ENCODE measurements at regions not wholly inside any gene's neighbourhood (a gene's known extent, or its start where the extent isn't known, plus 50 kb on each side); places are given as distances from the start of the nearest gene placed in this dataset.
"Not testable (repeated sequence)": the region's sequence is repeated elsewhere in the genome, so short reads cannot be mapped to it uniquely, and the experiment has no call there.

DNA sequence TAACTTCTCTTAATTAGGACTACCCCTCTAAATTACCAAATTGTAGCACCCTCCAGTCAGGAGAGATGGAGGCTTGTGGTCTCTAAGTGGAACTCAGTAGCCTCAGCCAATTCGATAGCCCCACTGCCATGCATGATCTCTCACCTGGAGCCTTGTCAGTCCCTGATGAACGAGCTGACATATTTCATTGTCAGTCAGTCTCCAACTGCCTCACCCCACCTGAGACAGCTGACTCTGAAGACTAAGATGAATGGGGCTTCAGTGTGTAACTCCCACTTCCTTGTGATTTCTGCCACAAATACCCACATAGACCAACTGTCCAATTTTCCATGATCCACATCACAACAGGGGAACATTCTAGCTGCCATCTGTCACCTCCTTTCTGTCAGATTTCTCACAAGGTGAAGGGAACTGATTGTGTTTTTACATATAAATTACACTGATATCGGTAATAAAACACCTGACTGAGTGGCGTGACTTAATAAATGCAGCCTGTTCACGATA is 206.5 kb downstream of the FAM181B start:
- TF ChIP-seq, protein P1, sequence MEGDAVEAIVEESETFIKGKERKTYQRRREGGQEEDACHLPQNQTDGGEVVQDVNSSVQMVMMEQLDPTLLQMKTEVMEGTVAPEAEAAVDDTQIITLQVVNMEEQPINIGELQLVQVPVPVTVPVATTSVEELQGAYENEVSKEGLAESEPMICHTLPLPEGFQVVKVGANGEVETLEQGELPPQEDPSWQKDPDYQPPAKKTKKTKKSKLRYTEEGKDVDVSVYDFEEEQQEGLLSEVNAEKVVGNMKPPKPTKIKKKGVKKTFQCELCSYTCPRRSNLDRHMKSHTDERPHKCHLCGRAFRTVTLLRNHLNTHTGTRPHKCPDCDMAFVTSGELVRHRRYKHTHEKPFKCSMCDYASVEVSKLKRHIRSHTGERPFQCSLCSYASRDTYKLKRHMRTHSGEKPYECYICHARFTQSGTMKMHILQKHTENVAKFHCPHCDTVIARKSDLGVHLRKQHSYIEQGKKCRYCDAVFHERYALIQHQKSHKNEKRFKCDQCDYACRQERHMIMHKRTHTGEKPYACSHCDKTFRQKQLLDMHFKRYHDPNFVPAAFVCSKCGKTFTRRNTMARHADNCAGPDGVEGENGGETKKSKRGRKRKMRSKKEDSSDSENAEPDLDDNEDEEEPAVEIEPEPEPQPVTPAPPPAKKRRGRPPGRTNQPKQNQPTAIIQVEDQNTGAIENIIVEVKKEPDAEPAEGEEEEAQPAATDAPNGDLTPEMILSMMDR (IDR thresholded peaks at IDR 0.05; ENCODE audit: extremely low read depth, insufficient read depth, missing control alignments): no peak
- no peak for DNase-seq (ENCODE audit: low spot score)
- in situ Hi-C loops (cut with MboI; ENCODE audit: low pct_unique_long_range_greater_than_20kb, low sequenced_read_pairs, unreplicated experiment): no loop called here

DNA sequence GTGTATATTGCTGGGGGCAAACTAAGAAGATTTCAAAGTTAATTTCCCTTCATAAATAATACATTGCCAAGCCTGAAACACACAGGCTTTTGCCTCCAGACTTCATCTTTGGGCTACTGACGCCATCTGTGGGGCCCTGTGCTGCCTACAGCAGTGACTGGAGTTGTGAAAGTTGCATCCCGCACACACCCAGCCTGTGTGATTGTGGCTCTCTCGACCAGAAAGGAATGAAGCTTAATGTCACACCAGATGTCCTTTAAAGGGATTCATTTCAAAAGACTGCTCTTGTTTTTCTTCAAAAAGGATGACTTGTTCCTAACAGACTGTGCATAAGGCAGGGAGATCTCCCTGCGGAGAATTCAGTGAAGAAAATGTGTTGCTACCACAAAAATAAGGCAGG is 210.5 kb downstream of the FAM181B start:
- in situ Hi-C loops (cut with MboI; ENCODE audit: low pct_unique_long_range_greater_than_20kb, low sequenced_read_pairs, unreplicated experiment): no loop called here
- TF ChIP-seq, protein P1 (IDR thresholded peaks at IDR 0.05; ENCODE audit: extremely low read depth, insufficient read depth, missing control alignments): peak; percentile 4
- DNase-seq (ENCODE audit: low spot score): no peak

DNA sequence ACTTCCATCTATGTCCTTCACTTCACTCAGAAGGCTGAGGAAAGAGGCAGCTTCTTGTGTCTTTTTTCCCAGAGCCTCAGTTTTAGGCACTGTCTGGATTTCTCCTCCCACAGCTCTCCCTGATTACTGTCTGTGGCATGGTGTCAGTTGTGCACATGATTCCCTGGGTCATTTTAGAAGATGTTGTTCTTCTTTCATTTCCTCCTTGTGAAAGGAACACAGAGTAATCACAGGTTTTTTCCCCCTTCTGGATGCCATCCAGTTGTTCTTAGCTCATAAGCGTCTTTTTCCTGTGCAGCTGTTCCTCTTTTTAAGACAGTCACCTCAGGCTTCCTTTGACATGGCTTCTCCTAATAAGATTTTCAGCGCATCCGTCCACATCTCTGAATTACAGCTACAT is 212.2 kb downstream of the FAM181B start:
- TF ChIP-seq, protein P1 (IDR thresholded peaks at IDR 0.05; ENCODE audit: extremely low read depth, insufficient read depth, missing control alignments): no peak

DNA sequence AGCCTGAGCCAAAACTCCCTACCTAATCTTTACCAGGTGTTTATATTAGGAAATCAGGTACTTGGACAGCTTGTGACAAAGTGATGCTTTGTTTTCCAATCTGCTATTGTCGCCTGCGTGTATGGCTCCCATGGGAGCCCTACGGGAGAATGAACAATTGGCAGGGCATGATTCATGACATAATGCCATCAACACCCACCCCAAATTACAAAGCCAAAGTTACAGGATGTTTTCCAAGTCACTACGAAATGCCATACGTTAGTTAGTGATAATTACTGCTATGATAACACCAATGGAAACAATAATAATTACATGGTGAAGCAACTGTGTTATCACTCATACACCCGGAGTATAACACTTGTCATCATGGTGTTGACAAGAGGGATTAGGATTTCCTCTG is 226.4 kb downstream of the FAM181B start:
- in situ Hi-C loops (cut with MboI; ENCODE audit: low pct_unique_long_range_greater_than_20kb, low sequenced_read_pairs, unreplicated experiment): no loop called here
- TF ChIP-seq, protein P1 (IDR thresholded peaks at IDR 0.05; ENCODE audit: extremely low read depth, insufficient read depth, missing control alignments): no peak
- no peak for DNase-seq (ENCODE audit: low spot score)

More for the DNA sequence above, 212.2 kb downstream of the FAM181B start:
- DNase-seq (ENCODE audit: low spot score): no peak
- in situ Hi-C loops (cut with MboI; ENCODE audit: low pct_unique_long_range_greater_than_20kb, low sequenced_read_pairs, unreplicated experiment): no loop called here

DNA sequence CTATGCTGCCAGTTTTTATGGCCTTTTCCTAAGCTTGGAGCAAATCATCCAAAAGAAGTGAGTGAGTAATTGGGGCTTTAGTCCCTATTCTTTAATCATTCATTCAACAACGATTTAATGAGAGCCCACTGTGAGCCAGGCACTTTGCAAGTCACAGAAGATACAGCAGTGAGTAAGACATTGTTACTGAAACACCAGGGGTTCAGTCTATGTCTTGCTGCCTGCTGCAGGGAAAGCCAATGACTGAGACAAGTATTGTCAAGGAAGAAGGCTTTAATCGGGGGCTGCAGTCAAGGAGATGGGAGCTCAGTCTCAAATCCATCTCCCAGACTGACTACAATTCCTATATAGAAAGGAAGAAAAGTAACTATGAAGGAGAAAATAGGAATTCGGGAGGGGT is 228.3 kb downstream of the FAM181B start:
- in situ Hi-C loops (cut with MboI; ENCODE audit: low pct_unique_long_range_greater_than_20kb, low sequenced_read_pairs, unreplicated experiment): no loop called here
- TF ChIP-seq, protein P1 (IDR thresholded peaks at IDR 0.05; ENCODE audit: extremely low read depth, insufficient read depth, missing control alignments): no peak
- DNase-seq (ENCODE audit: low spot score): no peak

DNA sequence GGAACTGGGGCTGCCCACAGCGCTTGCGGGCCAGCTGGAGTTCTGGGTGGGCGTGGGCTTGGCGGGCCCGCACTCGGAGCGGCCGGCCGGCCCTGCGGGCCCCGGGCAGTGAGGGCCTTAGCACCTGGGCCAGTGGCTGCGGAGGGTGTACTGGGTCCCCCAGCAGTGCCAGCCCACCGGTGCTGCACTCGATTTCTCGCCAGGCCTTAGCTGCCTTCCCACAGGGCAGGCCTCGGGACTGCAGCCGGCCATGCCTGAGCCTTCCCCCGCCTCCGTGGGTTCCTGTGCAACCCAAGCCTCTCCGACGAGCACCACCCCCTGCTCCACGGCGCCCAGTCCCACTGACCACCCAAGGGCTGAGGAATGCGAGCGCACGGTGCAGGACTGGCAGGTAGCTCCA is 232.5 kb downstream of the FAM181B start:
- in situ Hi-C loops (cut with MboI; ENCODE audit: low pct_unique_long_range_greater_than_20kb, low sequenced_read_pairs, unreplicated experiment): not testable (repeated sequence)

DNA sequence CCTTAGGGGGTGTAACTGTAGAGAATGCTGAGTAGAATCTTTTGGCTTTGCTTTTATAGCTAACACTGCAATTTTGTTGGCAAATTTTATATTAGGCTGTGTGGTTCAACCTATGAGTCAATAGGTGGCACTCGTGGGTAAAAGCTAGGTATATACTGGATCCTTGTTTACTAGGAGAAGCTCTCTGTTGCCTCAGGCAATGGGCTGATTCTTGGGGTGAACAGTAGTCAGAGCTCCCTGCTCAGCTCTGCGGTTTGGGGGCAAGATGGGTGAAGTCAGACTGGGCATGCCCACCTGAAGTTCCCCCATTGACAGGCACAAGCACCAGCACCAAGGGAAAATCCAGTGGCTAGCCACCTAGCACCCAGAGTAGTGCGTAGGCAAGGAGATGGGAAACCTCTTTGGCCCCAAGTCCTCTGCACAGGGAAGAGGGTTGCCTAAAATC is 238.7 kb downstream of the FAM181B start:
- DNase-seq (ENCODE audit: low spot score): peak; percentile 30
- TF ChIP-seq, protein P1 (IDR thresholded peaks at IDR 0.05; ENCODE audit: extremely low read depth, insufficient read depth, missing control alignments): peak; percentile 33
- in situ Hi-C loops (cut with MboI; ENCODE audit: low pct_unique_long_range_greater_than_20kb, low sequenced_read_pairs, unreplicated experiment): loop anchor here (25.0 kb wide), 1 partner anchor 192 kb away; no protein-coding TSS in a partner anchor

More for the DNA sequence above, 232.5 kb downstream of the FAM181B start:
- not testable (repeated sequence) for DNase-seq (ENCODE audit: low spot score)

Measured in GM13977 (cell line).